OCI-LY1 (cell line): ENCODE measurements at regions not wholly inside any gene's neighbourhood (a gene's known extent, or its start where the extent isn't known, plus 50 kb on each side); places are given as distances from the start of the nearest gene placed in this dataset.

ENCODE experiments used
- H2AFZ ChIP-seq: fragments of 200-600 bp; sonication (generic), shearing (Covaris generic); 2 replicates; pipeline ENCODE4 v1.6.0; 2014; ENCODE audit warnings: antibody characterized with exemption, mild to moderate bottlenecking, low read length
- H3F3A ChIP-seq: fragments of 200-600 bp; sonication (generic), shearing (Covaris generic); 2 replicates; pipeline ENCODE4 v1.6.0; 2014; ENCODE audit warnings: mild to moderate bottlenecking, antibody characterized with exemption, low read length, moderate library complexity; ENCODE audit not compliant: insufficient read depth
- H3K27ac ChIP-seq: fragments of 200-600 bp; sonication (generic); 2 replicates; pipeline ENCODE4 v1.5.1; 2014; ENCODE audit warnings: low read length, mixed run types, mild to moderate bottlenecking, low read depth; ENCODE audit not compliant: poor library complexity, severe bottlenecking
- H3K27me3 ChIP-seq: fragments of 200-600 bp; sonication (generic); 2 replicates; pipeline ENCODE4 v1.6.0; 2014; ENCODE audit warnings: antibody characterized with exemption, mild to moderate bottlenecking, low read length, moderate library complexity; ENCODE audit not compliant: insufficient read depth
- H3K36me3 ChIP-seq: fragments of 200-600 bp; sonication (generic); 2 replicates; pipeline ENCODE4 v1.6.1; 2014; ENCODE audit warnings: mild to moderate bottlenecking, antibody characterized with exemption, low read length, moderate library complexity, mixed read lengths; ENCODE audit not compliant: insufficient read depth
- H3K4me1 ChIP-seq: fragments of 200-600 bp; sonication (generic); 2 replicates; pipeline ENCODE4 v1.5.1; 2014; ENCODE audit warnings: mild to moderate bottlenecking, low read length, moderate library complexity; ENCODE audit not compliant: insufficient read depth, severe bottlenecking
- H3K4me2 ChIP-seq: fragments of 200-600 bp; sonication (generic), shearing (Covaris generic); 2 replicates; pipeline ENCODE4 v1.6.1; 2014; ENCODE audit warnings: low read length
- H3K4me3 ChIP-seq: fragments of 200-600 bp; sonication (generic); 2 replicates; pipeline ENCODE4 v1.5.1; 2014; ENCODE audit warnings: low read length, low read depth, mild to moderate bottlenecking, mixed read lengths; ENCODE audit not compliant: poor library complexity, severe bottlenecking
- H3K79me2 ChIP-seq: fragments of 200-600 bp; shearing (Covaris generic); 2 replicates; pipeline ENCODE4 v1.6.1; 2016; ENCODE audit warnings: mixed run types, low read length, mixed read lengths; ENCODE audit not compliant: insufficient read depth
- H3K9ac ChIP-seq: fragments of 200-600 bp; sonication (generic), shearing (Covaris generic); 2 replicates; pipeline ENCODE4 v1.6.1; 2014; ENCODE audit warnings: mild to moderate bottlenecking, low read length, mixed read lengths
- H3K9me2 ChIP-seq: fragments of 200-600 bp; sonication (generic), shearing (Covaris generic); 2 replicates; pipeline ENCODE4 v1.6.1; 2014; ENCODE audit warnings: low read depth, mild to moderate bottlenecking, low read length, mixed read lengths
- H3K9me3 ChIP-seq: fragments of 200-600 bp; shearing (Covaris generic); 2 replicates; pipeline ENCODE4 v1.6.1; 2014; ENCODE audit warnings: low read length, mixed read lengths
- H4K20me1 ChIP-seq: fragments of 200-600 bp; sonication (generic), shearing (Covaris generic); 2 replicates; pipeline ENCODE4 v1.6.0; 2016; ENCODE audit warnings: mild to moderate bottlenecking, low read length; ENCODE audit not compliant: insufficient read depth
- CTCF ChIP-seq: fragments of 200-600 bp; sonication (generic), shearing (Covaris generic); IDR thresholded peaks from 2 replicates; pipeline ENCODE4 v1.5.1; 2017; ENCODE audit warnings: mild to moderate bottlenecking, antibody characterized with exemption, low read length, moderate library complexity, mixed read lengths
- EZH2 ChIP-seq: fragments of 200-600 bp; sonication (generic), shearing (Covaris generic); IDR thresholded peaks from 2 replicates; pipeline ENCODE4 v1.8.0; 2017; ENCODE audit warnings: borderline replicate concordance, mixed run types, mild to moderate bottlenecking, antibody characterized with exemption, low read length, moderate library complexity, mixed read lengths

GRCh38 chr2:217741381-217741955 is 261.3 kb downstream of the TNS1 start:
- H3K9ac ChIP-seq, result no peak overlapping the region

GRCh38 chr2:217740756-217741155 is 262.0 kb downstream of the TNS1 start:
- Histone ChIP-seq H3K9ac (no peak overlapping the region), H3K9me3 (no peaks in the 10 kb centered on the region), H3K27ac (no peak overlapping the region), H4K20me1 (no peaks in the 10 kb centered on the region), H3F3A (no peaks in the 10 kb centered on the region), H3K4me3 (no peak overlapping the region), H3K36me3 (no peaks in the 10 kb centered on the region), H3K9me2 (no peaks in the 10 kb centered on the region), H3K27me3 (no peaks in the 10 kb centered on the region), H3K4me2 (no peak overlapping the region), H3K79me2 (no peaks in the 10 kb centered on the region), H2AFZ (no peak overlapping the region), H3K4me1 (no peaks in the 10 kb centered on the region)
- no peak for TF ChIP-seq CTCF
- TF ChIP-seq EZH2, result no peak

More at GRCh38 chr2:217741381-217741955, 261.3 kb downstream of the TNS1 start:
- H3K9me3 ChIP-seq, result no peaks in the 10 kb centered on the region
- H3K27me3 ChIP-seq, result no peaks in the 10 kb centered on the region
- no peak overlapping the region for H3K4me3 ChIP-seq
- no peaks in the 10 kb centered on the region for H3K79me2 ChIP-seq
- no peaks in the 10 kb centered on the region for H3K36me3 ChIP-seq
- no peak overlapping the region for H2AFZ ChIP-seq
- no peak overlapping the region for H3K4me2 ChIP-seq
- no peaks in the 10 kb centered on the region for H4K20me1 ChIP-seq
- H3K27ac ChIP-seq, result no peak overlapping the region
- no peaks in the 10 kb centered on the region for H3F3A ChIP-seq
- TF ChIP-seq CTCF (no peak), EZH2 (no peak)
- no peaks in the 10 kb centered on the region for H3K9me2 ChIP-seq
- no peaks in the 10 kb centered on the region for H3K4me1 ChIP-seq

DNA sequence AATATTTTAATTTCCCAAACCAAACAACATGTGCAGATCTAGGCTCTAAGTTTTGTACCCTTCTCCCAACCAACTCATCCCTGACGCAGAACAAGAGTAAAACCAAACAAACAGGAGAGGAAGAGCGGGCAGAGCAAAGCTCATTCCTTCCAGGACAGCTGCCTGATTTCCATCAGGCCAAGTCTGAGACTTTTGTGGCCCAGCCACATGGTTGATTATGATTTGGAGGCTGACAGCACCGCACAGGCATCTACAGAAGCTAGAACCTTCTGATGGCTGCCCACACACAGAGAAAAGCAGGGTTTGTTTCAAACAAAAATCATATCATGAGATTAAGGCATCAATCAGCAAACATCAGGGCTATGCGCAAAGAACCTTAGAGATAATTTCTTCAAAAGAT is 262.6 kb downstream of the TNS1 start:
- TF ChIP-seq CTCF (no peak), EZH2 (no peak)
- H4K20me1 ChIP-seq, result no peaks in the 10 kb centered on the region

More for the DNA sequence above, 262.6 kb downstream of the TNS1 start:
- Histone ChIP-seq H3K36me3 (no peaks in the 10 kb centered on the region), H3F3A (no peaks in the 10 kb centered on the region), H3K4me2 (no peak overlapping the region), H3K79me2 (no peaks in the 10 kb centered on the region), H2AFZ (no peak overlapping the region), H3K9me3 (no peaks in the 10 kb centered on the region), H3K27me3 (no peaks in the 10 kb centered on the region), H3K4me3 (no peak overlapping the region), H3K9ac (no peak overlapping the region), H3K4me1 (no peaks in the 10 kb centered on the region), H3K9me2 (no peaks in the 10 kb centered on the region), H3K27ac (no peak overlapping the region)
